VCaP (cell line): ENCODE measurements at regions not wholly inside any gene's neighbourhood (a gene's known extent, or its start where the extent isn't known, plus 50 kb on each side); places are given as distances from the start of the nearest gene placed in this dataset.
"Not testable (repeated sequence)": the region's sequence is repeated elsewhere in the genome, so short reads cannot be mapped to it uniquely, and the experiment has no call there.

ENCODE experiments used
- H3K27ac ChIP-seq: fragments of 450-650 bp; 2 replicates; pipeline ENCODE4 v1.5.1; 2017
- CTCF ChIP-seq: fragments of 450-650 bp; conservative IDR thresholded peaks from 2 replicates; pipeline ENCODE4 v1.5.1; 2017; ENCODE audit warnings: mild to moderate bottlenecking, moderate library complexity

GRCh38 chr3:177906578-177907229, 629.5 kb upstream of the KCNMB2 start:
- H3K27ac ChIP-seq = no peak overlapping the region
- TF ChIP-seq CTCF = no peak

GRCh38 chr3:177909530-177909929, 626.7 kb upstream of the KCNMB2 start:
- H3K27ac ChIP-seq = not testable (repeated sequence)

- H3K27ac ChIP-seq = no peak overlapping the region
- TF ChIP-seq CTCF = no peak
Observed at GRCh38 chr3:177914224-177914623, 622.0 kb upstream of the KCNMB2 start.

GRCh38 chr3:177916461-177916860, 619.8 kb upstream of the KCNMB2 start:
- TF ChIP-seq CTCF = no peak

GRCh38 chr3:177917234-177917861, 618.9 kb upstream of the KCNMB2 start:
- no peak overlapping the region for H3K27ac ChIP-seq
- no peak for TF ChIP-seq CTCF

More at GRCh38 chr3:177916461-177916860, 619.8 kb upstream of the KCNMB2 start:
- no peak overlapping the region for H3K27ac ChIP-seq

- TF ChIP-seq CTCF = no peak
- H3K27ac ChIP-seq = no peak overlapping the region
Observed at GRCh38 chr3:177921153-177921552, 615.1 kb upstream of the KCNMB2 start.

- H3K27ac ChIP-seq = no peak overlapping the region
- no peak for TF ChIP-seq CTCF
Observed at GRCh38 chr3:177924261-177924660, 612.0 kb upstream of the KCNMB2 start.

- no peak overlapping the region for H3K27ac ChIP-seq
Observed at GRCh38 chr3:177928172-177928873, 607.9 kb upstream of the KCNMB2 start.

More at GRCh38 chr3:177928172-177928873, 607.9 kb upstream of the KCNMB2 start:
- no peak for TF ChIP-seq CTCF
